Thyroid gland (tissue), 4 donors: ENCODE measurements at regions not wholly inside any gene's neighbourhood (a gene's known extent, or its start where the extent isn't known, plus 50 kb on each side); places are given as distances from the start of the nearest gene placed in this dataset.

ENCODE experiments used
- DNase-seq, 2 donors: peaks; one replicate each; pipeline ENCODE4 v3.0.0-alpha.2; 2019
- H3K27ac ChIP-seq, 3 donors: fragments of 200-600 bp; sonication (generic); 1 replicate in 2 of 3; 2 replicates in 1 of 3; pipeline ENCODE4 v1.5.1; 2016 to 2019; ENCODE audit warnings: mild to moderate bottlenecking in 1 of 3, moderate library complexity in 1 of 3
- H3K27me3 ChIP-seq: fragments of 200-600 bp; sonication (generic); one replicate; pipeline ENCODE4 v1.5.1; 2019
- H3K36me3 ChIP-seq, 2 donors: fragments of 200-600 bp; sonication (generic); one replicate each; pipeline ENCODE4 v1.5.1; 2016 to 2019
- H3K4me1 ChIP-seq, 2 donors: fragments of 200-600 bp; sonication (generic); one replicate each; pipeline ENCODE4 v1.5.1; 2017 to 2019
- H3K4me3 ChIP-seq, 3 donors: fragments of 200-600 bp; sonication (generic); replicated peaks in 1 of 3; 1 replicate in 2 of 3; 2 replicates in 1 of 3; pipeline ENCODE4 v1.5.1; 2016; ENCODE audit warnings: mild to moderate bottlenecking in 1 of 3
- H3K9me3 ChIP-seq: fragments of 200-600 bp; sonication (generic); one replicate; pipeline ENCODE4 v1.5.1; 2017
- POLR2A ChIP-seq, 2 donors: fragments of 450-650 bp; IDR thresholded peaks; one replicate each; pipeline ENCODE4 v1.6.1; 2017; ENCODE audit warnings: antibody characterized with exemption in 2 of 2, mild to moderate bottlenecking in 2 of 2, moderate library complexity in 1 of 2
- WGBS, 2 donors: methylation state at CpG; one replicate each; pipeline ENCODE4 v1.1.5; 2017; 5-methylcytosine and 5-hydroxymethylcytosine counted together
- intact Hi-C: fragments of 100-400 bp; cut with DNase I; formaldehyde crosslinking; loops from one replicate; pipeline ENCODE4 v1.15.1; 2023
- TF ChIP-seq, protein P1 (sequence below), 6 experiments: fragments of 200-600 bp in 3 of 6; fragments of 450-650 bp in 3 of 6; sonication (generic) in 3 of 6; IDR thresholded peaks; one replicate each; pipeline ENCODE4 v1.5.1; 2016 to 2019; ENCODE audit warnings: antibody characterized with exemption in 6 of 6, mild to moderate bottlenecking in 2 of 6, inconsistent platforms in 1 of 6, moderate library complexity in 1 of 6

GRCh38 chr2:75328156-75328555, 128.8 kb upstream of the TACR1 start:
- DNase-seq: no peak
- no peak overlapping the region for H3K4me3 ChIP-seq
- no peaks in the 10 kb centered on the region for H3K4me1 ChIP-seq
- H3K27me3 ChIP-seq: no peaks in the 10 kb centered on the region
- no peak for TF ChIP-seq POLR2A (IDR thresholded peaks at IDR 0.05)
- TF ChIP-seq, protein P1, sequence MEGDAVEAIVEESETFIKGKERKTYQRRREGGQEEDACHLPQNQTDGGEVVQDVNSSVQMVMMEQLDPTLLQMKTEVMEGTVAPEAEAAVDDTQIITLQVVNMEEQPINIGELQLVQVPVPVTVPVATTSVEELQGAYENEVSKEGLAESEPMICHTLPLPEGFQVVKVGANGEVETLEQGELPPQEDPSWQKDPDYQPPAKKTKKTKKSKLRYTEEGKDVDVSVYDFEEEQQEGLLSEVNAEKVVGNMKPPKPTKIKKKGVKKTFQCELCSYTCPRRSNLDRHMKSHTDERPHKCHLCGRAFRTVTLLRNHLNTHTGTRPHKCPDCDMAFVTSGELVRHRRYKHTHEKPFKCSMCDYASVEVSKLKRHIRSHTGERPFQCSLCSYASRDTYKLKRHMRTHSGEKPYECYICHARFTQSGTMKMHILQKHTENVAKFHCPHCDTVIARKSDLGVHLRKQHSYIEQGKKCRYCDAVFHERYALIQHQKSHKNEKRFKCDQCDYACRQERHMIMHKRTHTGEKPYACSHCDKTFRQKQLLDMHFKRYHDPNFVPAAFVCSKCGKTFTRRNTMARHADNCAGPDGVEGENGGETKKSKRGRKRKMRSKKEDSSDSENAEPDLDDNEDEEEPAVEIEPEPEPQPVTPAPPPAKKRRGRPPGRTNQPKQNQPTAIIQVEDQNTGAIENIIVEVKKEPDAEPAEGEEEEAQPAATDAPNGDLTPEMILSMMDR (IDR thresholded peaks at IDR 0.05): no peak
- H3K36me3 ChIP-seq: no peaks in the 10 kb centered on the region
- intact Hi-C loops: no loop called here
- H3K9me3 ChIP-seq: no peaks in the 10 kb centered on the region
- no peak overlapping the region for H3K27ac ChIP-seq
- 81 to 89% methylated on average over 7 of the region's 7 CpGs for WGBS, 2 donors

GRCh38 chr2:75327334-75327733, 128.0 kb upstream of the TACR1 start:
- no peak for DNase-seq

GRCh38 chr2:75326645-75327044, 127.3 kb upstream of the TACR1 start:
- TF ChIP-seq POLR2A (IDR thresholded peaks at IDR 0.05): no peak
- TF ChIP-seq, protein P1 (IDR thresholded peaks at IDR 0.05): no peak
- no peak for DNase-seq
- Histone ChIP-seq H3K9me3 (no peaks in the 10 kb centered on the region), H3K36me3 (no peaks in the 10 kb centered on the region), H3K4me1 (no peaks in the 10 kb centered on the region), H3K27me3 (no peaks in the 10 kb centered on the region), H3K4me3 (no peak overlapping the region), H3K27ac (no peak overlapping the region)
- WGBS, 2 donors: 86 to 94% methylated on average over 2 of the region's 2 CpGs
- intact Hi-C loops: no loop called here

More at GRCh38 chr2:75327334-75327733, 128.0 kb upstream of the TACR1 start:
- H3K27me3 ChIP-seq: no peaks in the 10 kb centered on the region
- intact Hi-C loops: no loop called here
- 51 to 52% methylated on average over 7 of the region's 7 CpGs for WGBS, 2 donors
- no peaks in the 10 kb centered on the region for H3K9me3 ChIP-seq
- H3K4me3 ChIP-seq: no peak overlapping the region
- TF ChIP-seq POLR2A (IDR thresholded peaks at IDR 0.05): no peak
- TF ChIP-seq, protein P1 (IDR thresholded peaks at IDR 0.05): no peak
- H3K4me1 ChIP-seq: no peaks in the 10 kb centered on the region
- H3K36me3 ChIP-seq: no peaks in the 10 kb centered on the region
- H3K27ac ChIP-seq: no peak overlapping the region

DNA sequence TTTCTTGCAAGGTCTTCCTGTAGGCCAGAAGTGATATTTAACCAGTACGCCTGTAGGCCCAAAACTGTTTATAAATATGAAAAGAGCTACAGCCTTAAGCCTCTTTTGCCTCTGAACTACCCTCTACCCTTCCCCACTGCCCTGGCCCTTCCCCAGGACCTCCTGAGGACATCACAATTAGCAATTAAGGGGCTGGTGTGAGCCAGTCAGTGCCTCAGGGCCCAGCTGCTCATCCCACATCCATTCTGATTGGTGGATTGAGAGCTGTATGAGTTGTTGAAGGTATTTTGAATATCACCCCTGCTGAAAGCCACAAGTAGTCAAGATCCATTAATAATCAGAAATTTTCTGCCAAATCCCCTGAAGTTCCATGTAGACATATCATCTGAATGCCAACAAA, 126.3 kb upstream of the TACR1 start:
- H3K27me3 ChIP-seq: no peaks in the 10 kb centered on the region
- TF ChIP-seq, protein P1 (IDR thresholded peaks at IDR 0.05): no peak
- no peak for TF ChIP-seq POLR2A (IDR thresholded peaks at IDR 0.05)
- H3K9me3 ChIP-seq: no peaks in the 10 kb centered on the region
- intact Hi-C loops: no loop called here
- H3K36me3 ChIP-seq: no peaks in the 10 kb centered on the region
- no peak overlapping the region for H3K27ac ChIP-seq
- 91 to 96% methylated on average over 1 of the region's 1 CpG for WGBS, 2 donors
- no peak overlapping the region for H3K4me3 ChIP-seq
- H3K4me1 ChIP-seq: no peaks in the 10 kb centered on the region
- no peak for DNase-seq

DNA sequence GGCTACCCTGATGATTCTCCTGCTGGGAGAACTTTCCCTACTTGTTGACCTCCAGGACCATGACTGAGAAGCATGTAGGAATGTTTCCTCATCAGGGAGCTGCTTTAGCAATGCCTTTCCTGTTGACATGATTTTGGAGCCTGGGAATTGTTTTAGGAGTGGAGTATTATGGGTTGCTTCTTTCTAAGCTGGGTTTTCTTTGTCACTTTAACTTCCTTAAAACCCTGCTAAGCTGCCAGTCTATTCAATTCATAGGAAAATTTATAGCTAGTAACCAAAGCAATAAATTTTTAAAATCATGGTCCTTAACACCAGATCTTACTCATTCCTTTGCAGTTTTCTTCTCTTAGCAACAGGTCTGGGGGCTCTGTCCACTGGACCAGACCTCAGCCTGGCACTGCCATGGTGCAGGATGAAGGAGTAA, 125.6 kb upstream of the TACR1 start:
- TF ChIP-seq, protein P1 (IDR thresholded peaks at IDR 0.05): no peak
- no peak for TF ChIP-seq POLR2A (IDR thresholded peaks at IDR 0.05)
- Histone ChIP-seq H3K27ac (no peak overlapping the region), H3K4me3 (no peak overlapping the region), H3K36me3 (no peaks in the 10 kb centered on the region), H3K27me3 (no peaks in the 10 kb centered on the region), H3K4me1 (no peaks in the 10 kb centered on the region), H3K9me3 (no peaks in the 10 kb centered on the region)
- intact Hi-C loops: no loop called here
- no peak for DNase-seq
